Breast epithelium (tissue), 4 donors: ENCODE measurements at regions not wholly inside any gene's neighbourhood (a gene's known extent, or its start where the extent isn't known, plus 50 kb on each side); places are given as distances from the start of the nearest gene placed in this dataset.

Experiments used
- DNase-seq, 2 donors: peaks; one replicate each; pipeline ENCODE4 v3.0.0-alpha.2; 2019; ENCODE audit warnings: low spot score in 2 of 2
- H3K27ac ChIP-seq, 2 donors: fragments of 200-600 bp; sonication (generic) in 1 of 2; one replicate each; pipeline ENCODE4 v1.5.1; 2016 to 2019; ENCODE audit warnings: mild to moderate bottlenecking in 1 of 2
- H3K27me3 ChIP-seq, 2 donors: fragments of 200-600 bp; sonication (generic) in 1 of 2; one replicate each; pipeline versions ENCODE4 v1.5.1 to v1.6.0; 2017 to 2019; ENCODE audit warnings: control low read depth in 1 of 2, mild to moderate bottlenecking in 1 of 2
- H3K36me3 ChIP-seq: fragments of 200-600 bp; one replicate; pipeline ENCODE4 v1.5.1; 2019
- H3K4me1 ChIP-seq, 2 donors: fragments of 200-600 bp; sonication (generic); one replicate each; pipeline ENCODE4 v1.5.1; 2016 to 2019; ENCODE audit warnings: control low read depth in 1 of 2
- H3K4me3 ChIP-seq, 3 donors: fragments of 200-600 bp; sonication (generic); 1 replicate in 2 of 3; 2 replicates in 1 of 3; pipeline ENCODE4 v1.5.1; 2016 to 2019; ENCODE audit warnings: mild to moderate bottlenecking in 3 of 3, moderate library complexity in 2 of 3
- H3K9me3 ChIP-seq, 2 donors: fragments of 200-600 bp; sonication (generic) in 1 of 2; one replicate each; pipeline ENCODE4 v1.5.1; 2016 to 2019; ENCODE audit warnings: control low read depth in 1 of 2
- CTCF ChIP-seq, 3 donors: fragments of 450-650 bp; IDR thresholded peaks; one replicate each; pipeline ENCODE4 v1.5.1; 2016 to 2017; ENCODE audit warnings: antibody characterized with exemption in 3 of 3, mild to moderate bottlenecking in 3 of 3, moderate library complexity in 3 of 3
- POLR2A ChIP-seq: fragments of 450-650 bp; IDR thresholded peaks from one replicate; pipeline ENCODE4 v1.6.1; 2016; ENCODE audit warnings: antibody characterized with exemption, mild to moderate bottlenecking, moderate library complexity
- POLR2AphosphoS5 ChIP-seq, 3 donors: sonication (generic); formaldehyde crosslinking; IDR thresholded peaks; one replicate each; pipeline ENCODE4 v1.6.1; 2017; ENCODE audit warnings: antibody characterized with exemption in 3 of 3
- intact Hi-C: fragments of 100-400 bp; cut with DNase I; formaldehyde crosslinking; loops from one replicate; pipeline ENCODE4 v1.15.1; 2023; ENCODE audit warnings: low total_unique reads

GRCh38 chr3:161598639-161599038 is 102.0 kb downstream of the OTOL1 start:
- H3K4me1 ChIP-seq: no peaks in the 10 kb centered on the region
- no peak overlapping the region for H3K4me3 ChIP-seq
- no peaks in the 10 kb centered on the region for H3K36me3 ChIP-seq
- intact Hi-C loops: loop anchor here (1.0 kb wide), 1 partner anchor 21 kb away; no protein-coding TSS in a partner anchor
- no peaks in the 10 kb centered on the region for H3K9me3 ChIP-seq
- no peak for TF ChIP-seq CTCF (IDR thresholded peaks at IDR 0.05)
- no peak for TF ChIP-seq POLR2A
- TF ChIP-seq POLR2AphosphoS5 (IDR thresholded peaks at IDR 0.05): no peak
- no peaks in the 10 kb centered on the region for H3K27me3 ChIP-seq
- no peak for DNase-seq
- H3K27ac ChIP-seq: no peak overlapping the region

GRCh38 chr3:161599697-161600096 is 103.1 kb downstream of the OTOL1 start:
- no peaks in the 10 kb centered on the region for H3K9me3 ChIP-seq
- intact Hi-C loops: loop anchor here (1.0 kb wide), 1 partner anchor 22 kb away; no protein-coding TSS in a partner anchor

GRCh38 chr3:161600173-161600572 is 103.6 kb downstream of the OTOL1 start:
- DNase-seq: no peak
- Histone ChIP-seq H3K36me3 (no peaks in the 10 kb centered on the region), H3K9me3 (no peaks in the 10 kb centered on the region), H3K27ac (no peak overlapping the region), H3K4me1 (no peaks in the 10 kb centered on the region), H3K4me3 (no peak overlapping the region), H3K27me3 (no peaks in the 10 kb centered on the region)
- no peak for TF ChIP-seq POLR2AphosphoS5 (IDR thresholded peaks at IDR 0.05)
- TF ChIP-seq CTCF (IDR thresholded peaks at IDR 0.05): no peak
- TF ChIP-seq POLR2A: no peak
- intact Hi-C loops: no loop called here

More at GRCh38 chr3:161599697-161600096, 103.1 kb downstream of the OTOL1 start:
- Histone ChIP-seq H3K27ac (no peak overlapping the region), H3K4me1 (no peaks in the 10 kb centered on the region), H3K4me3 (no peak overlapping the region), H3K27me3 (no peaks in the 10 kb centered on the region), H3K36me3 (no peaks in the 10 kb centered on the region)
- DNase-seq: no peak
- TF ChIP-seq CTCF (IDR thresholded peaks at IDR 0.05) (no peak), POLR2A (no peak), POLR2AphosphoS5 (IDR thresholded peaks at IDR 0.05) (no peak)

- DNase-seq: no peak
- no peaks in the 10 kb centered on the region for H3K36me3 ChIP-seq
- TF ChIP-seq POLR2AphosphoS5 (IDR thresholded peaks at IDR 0.05) (no peak), POLR2A (no peak), CTCF (IDR thresholded peaks at IDR 0.05) (no peak)
- no peaks in the 10 kb centered on the region for H3K9me3 ChIP-seq
- no peaks in the 10 kb centered on the region for H3K4me1 ChIP-seq
- H3K4me3 ChIP-seq: no peak overlapping the region
- no peak overlapping the region for H3K27ac ChIP-seq
- intact Hi-C loops: no loop called here
- no peaks in the 10 kb centered on the region for H3K27me3 ChIP-seq
Observed at GRCh38 chr3:161602475-161602874, 105.9 kb downstream of the OTOL1 start.

- no peak overlapping the region for H3K4me3 ChIP-seq
- no peak for DNase-seq
- intact Hi-C loops: no loop called here
- no peaks in the 10 kb centered on the region for H3K36me3 ChIP-seq
- H3K4me1 ChIP-seq: no peaks in the 10 kb centered on the region
- H3K27me3 ChIP-seq: no peaks in the 10 kb centered on the region
- TF ChIP-seq CTCF (IDR thresholded peaks at IDR 0.05): no peak
- H3K27ac ChIP-seq: no peak overlapping the region
- H3K9me3 ChIP-seq: no peaks in the 10 kb centered on the region
Observed at GRCh38 chr3:161602918-161603317, 106.3 kb downstream of the OTOL1 start.
